K562 (cell line): ENCODE measurements at regions not wholly inside any gene's neighbourhood (a gene's known extent, or its start where the extent isn't known, plus 50 kb on each side); places are given as distances from the start of the nearest gene placed in this dataset.

Experiments
- ATAC-seq: fragments of 200-7000 bp; cut with Tn5 transposase; 3 replicates; pipeline ENCODE4 v1.9.1; 2020; ENCODE audit warnings: moderate library complexity
- BruUV-seq: library from RNA; stranded (reverse); fragments of 400-500 nt; replicated peaks from 2 replicates; lab custom pipeline; 2021; lab: Mats Ljungman, UMichigan
- CTCF ChIA-PET: fragments of 300-600 bp; formaldehyde crosslinking; extraction: SDS; loops from one replicate; lab custom pipeline; 2021; ENCODE audit warnings: low intra/inter-chr PET ratio; lab: Yijun Ruan, JAX
- POLR2A ChIA-PET: fragments of 300-600, 350-650 bp; sonication (Branson Sonifier 250); formaldehyde crosslinking; extraction: SDS; loops from one replicate; lab custom pipeline; 2021; ENCODE audit warnings: antibody characterized with exemption, inconsistent platforms; lab: Yijun Ruan, JAX
- DNase-seq, 4 experiments: peaks; one replicate each; pipeline versions ENCODE4 v3.0.0 to v3.0.0-alpha.2; 2011 to 2018; ENCODE audit warnings: low spot score in 3 of 4, mixed read lengths in 3 of 4; ENCODE audit errors: extremely low read depth in 1 of 4
- FAIRE-seq: peaks from 2 replicates; lab custom pipeline; 2011; peaks lifted over from hg19 to GRCh38; lab: Jason Lieb, UNC
- H2AFZ ChIP-seq: 2 replicates; pipeline ENCODE4 v1.6.0; 2011; ENCODE audit warnings: low read depth, low read length, control low read depth, inconsistent platforms
- H3K27ac ChIP-seq: fragments of 200-600 bp; 3 replicates; pipeline ENCODE4 v1.8.0; 2011; ENCODE audit warnings: low read depth, mild to moderate bottlenecking, control low read depth, inconsistent platforms, low read length, moderate library complexity, mixed read lengths; ENCODE audit errors: extremely low read depth
- H3K27me3 ChIP-seq, 2 experiments: fragments of 300-600 bp in 1 of 2; 2 replicates in 1 of 2; 3 replicates in 1 of 2; pipeline versions ENCODE4 v1.6.0 to v1.8.0; 2011; ENCODE audit warnings: inconsistent platforms in 2 of 2, low read length in 2 of 2, mild to moderate bottlenecking in 1 of 2, mixed read lengths in 1 of 2, moderate library complexity in 1 of 2; ENCODE audit not compliant: control insufficient read depth in 2 of 2, insufficient read depth in 2 of 2
- H3K36me3 ChIP-seq: fragments of 300-600 bp; 3 replicates; pipeline ENCODE4 v1.8.0; 2011; ENCODE audit warnings: mild to moderate bottlenecking, low read length, inconsistent platforms; ENCODE audit not compliant: control insufficient read depth, insufficient read depth
- H3K4me1 ChIP-seq, 2 experiments: fragments of 200-600 bp in 1 of 2; replicated peaks in 1 of 2; 2 replicates in 1 of 2; 3 replicates in 1 of 2; pipeline versions ENCODE4 v1.5.1 to v1.8.0; 2011; ENCODE audit warnings: inconsistent platforms in 2 of 2, low read length in 2 of 2, mild to moderate bottlenecking in 1 of 2, mixed read lengths in 1 of 2, moderate library complexity in 1 of 2; ENCODE audit not compliant: control insufficient read depth in 2 of 2, insufficient read depth in 2 of 2
- H3K4me2 ChIP-seq: 2 replicates; pipeline ENCODE4 v1.6.1; 2011; ENCODE audit warnings: low read length, control low read depth, inconsistent platforms, mixed read lengths; ENCODE audit not compliant: insufficient read depth
- H3K4me3 ChIP-seq: fragments of 200-600 bp; sonication (generic), shearing (Covaris generic); 2 replicates; pipeline ENCODE4 v1.5.1; 2016; ENCODE audit warnings: control low read depth, inconsistent platforms
- H3K79me2 ChIP-seq: fragments of 200-600 bp; 3 replicates; pipeline ENCODE4 v1.8.0; 2011; ENCODE audit warnings: low read length, inconsistent platforms; ENCODE audit not compliant: control insufficient read depth, insufficient read depth
- H3K9ac ChIP-seq, 2 experiments: 2 replicates each; pipeline versions ENCODE4 v1.6.0 to v1.6.1; 2011; ENCODE audit warnings: low read depth in 2 of 2, low read length in 2 of 2, control low read depth in 1 of 2, inconsistent platforms in 1 of 2, mild to moderate bottlenecking in 1 of 2, mixed read lengths in 1 of 2; ENCODE audit not compliant: insufficient read depth in 1 of 2
- H3K9me1 ChIP-seq: one replicate; pipeline ENCODE4 v1.6.0; 2011; ENCODE audit warnings: inconsistent platforms, mild to moderate bottlenecking, low read length, moderate library complexity; ENCODE audit not compliant: control insufficient read depth, insufficient read depth
- H3K9me3 ChIP-seq: replicated peaks from 2 replicates; pipeline ENCODE4 v1.5.1; 2011; ENCODE audit warnings: low read depth, low read length, inconsistent platforms; ENCODE audit not compliant: control insufficient read depth, insufficient read depth
- H4K20me1 ChIP-seq: replicated peaks from 2 replicates; pipeline ENCODE4 v1.6.1; 2011; ENCODE audit warnings: low read length, inconsistent platforms, mixed read lengths; ENCODE audit not compliant: control insufficient read depth, insufficient read depth
- ETS2 ChIP-seq: IDR thresholded peaks from 2 replicates; pipeline ENCODE4 v1.6.1; 2016; ENCODE audit warnings: borderline replicate concordance, missing genetic modification characterization, mild to moderate bottlenecking, moderate library complexity, missing compliant biosample characterization; ENCODE audit not compliant: poor library complexity, severe bottlenecking
- GABPB1 ChIP-seq: sonication (generic); formaldehyde crosslinking; IDR thresholded peaks from 2 replicates; pipeline ENCODE4 v1.8.0; 2022; ENCODE audit warnings: mild to moderate bottlenecking, missing genetic modification reagents
- HCFC1 ChIP-seq: IDR thresholded peaks from 2 replicates; pipeline ENCODE4 v1.6.1; 2012; ENCODE audit warnings: low read depth, low read length, improper control_type of control experiment
- MEIS2 ChIP-seq: fragments of 450-650 bp; IDR thresholded peaks from 2 replicates; pipeline ENCODE4 v1.6.1; 2014; ENCODE audit warnings: mild to moderate bottlenecking; ENCODE audit not compliant: partially characterized antibody
- MYBL2 ChIP-seq, 2 experiments: fragments of 450-650 bp in 1 of 2; sonication (generic) in 1 of 2; formaldehyde crosslinking in 1 of 2; IDR thresholded peaks; 2 replicates each; pipeline versions ENCODE4 v1.6.1 to v1.8.1; 2017 to 2022; ENCODE audit warnings: borderline replicate concordance in 1 of 2, inconsistent platforms in 1 of 2, low read depth in 1 of 2, mild to moderate bottlenecking in 1 of 2, missing genetic modification reagents in 1 of 2, moderate library complexity in 1 of 2
- PKNOX1 ChIP-seq: fragments of 450-650 bp; IDR thresholded peaks from 2 replicates; pipeline ENCODE4 v1.6.1; 2016
- RBM39 ChIP-seq: fragments of 200-400 bp; formaldehyde crosslinking; optimal IDR thresholded peaks from 2 replicates; pipeline ENCODE3; 2018; ENCODE audit warnings: low read depth, low read length
- SIN3A ChIP-seq, 2 experiments: fragments of 150-350 bp in 1 of 2; IDR thresholded peaks; 2 replicates each; pipeline ENCODE4 v1.6.1; 2011 to 2016; ENCODE audit warnings: borderline replicate concordance in 2 of 2, low read depth in 2 of 2, low read length in 2 of 2, mild to moderate bottlenecking in 2 of 2, moderate library complexity in 2 of 2; ENCODE audit not compliant: control insufficient read depth in 1 of 2
- SIN3B ChIP-seq: fragments of 450-650 bp; IDR thresholded peaks from 2 replicates; pipeline ENCODE4 v1.6.1; 2017; ENCODE audit warnings: low read depth, mild to moderate bottlenecking, moderate library complexity
- SMAD4 ChIP-seq: fragments of 250-450 bp; sonication (Bioruptor Pico); conservative IDR thresholded peaks from 2 replicates; pipeline ENCODE4 v1.8.0; 2021; ENCODE audit warnings: inconsistent platforms, mild to moderate bottlenecking, moderate library complexity
- SMARCC2 ChIP-seq: fragments of 450-650 bp; IDR thresholded peaks from 2 replicates; pipeline ENCODE4 v1.6.1; 2017; ENCODE audit warnings: antibody characterized with exemption, moderate library complexity, mild to moderate bottlenecking, low read depth
- TAF15 ChIP-seq: fragments of 200-400 bp; formaldehyde crosslinking; IDR thresholded peaks from 2 replicates; pipeline ENCODE4 v1.6.1; 2017; ENCODE audit warnings: mild to moderate bottlenecking, low read depth, low read length, moderate library complexity
- ZNF444 ChIP-seq: fragments of 250-450 bp; sonication (Bioruptor Pico); IDR thresholded peaks from 2 replicates; pipeline ENCODE4 v1.4.0; 2020; ENCODE audit warnings: mild to moderate bottlenecking, moderate library complexity
- ZNF639 ChIP-seq, 2 experiments: fragments of 200-800 bp in 1 of 2; sonication (Bioruptor generic) in 1 of 2; sonication (generic) in 1 of 2; formaldehyde crosslinking in 1 of 2; IDR thresholded peaks in 1 of 2; conservative IDR thresholded peaks in 1 of 2; 2 replicates each; pipeline versions ENCODE4 v1.5.0 to v1.6.1; 2016 to 2020; ENCODE audit warnings: missing compliant biosample characterization in 1 of 2, missing genetic modification characterization in 1 of 2, missing genetic modification reagents in 1 of 2
- ZNF740 ChIP-seq, 3 experiments: fragments of 200-800 bp in 1 of 3; sonication (Bioruptor generic) in 1 of 3; sonication (generic) in 1 of 3; formaldehyde crosslinking in 1 of 3; IDR thresholded peaks; 2 replicates each; pipeline versions ENCODE4 v1.6.1 to v1.8.0; 2016 to 2022; ENCODE audit warnings: mild to moderate bottlenecking in 2 of 3, missing compliant biosample characterization in 2 of 3, missing genetic modification characterization in 2 of 3, missing genetic modification reagents in 1 of 3
- WGBS: fragments of 100-300 bp; shearing (Covaris generic); methylation state at CpG from one replicate; pipeline ENCODE4 v1.1.6; 2016; ENCODE audit warnings: low coverage, mixed read lengths; ENCODE audit not compliant: insufficient coverage; ENCODE audit errors: missing lambda C conversion rate; 5-methylcytosine and 5-hydroxymethylcytosine counted together
- in situ Hi-C: fragments of 300-500 bp; cut with MboI; formaldehyde crosslinking; loops from 4 replicates; pipeline ENCODE4 v1.15.0; 2018; ENCODE audit warnings: inconsistent platforms, mixed read lengths
- intact Hi-C: fragments of 100-400 bp; cut with micrococcal nuclease; formaldehyde crosslinking; loops from 2 replicates; pipeline ENCODE4 v1.14.2; 2022

- no peak for TF ChIP-seq TAF15
- TF ChIP-seq, all 486 proteins: peak for 0
Measured at GRCh38 chr12:102534899-102535298, 54.5 kb upstream of the IGF1 start (continued).

GRCh38 chr12:102533483-102534215 is 53.3 kb upstream of the IGF1 start:
- Histone ChIP-seq H3K4me3 (no peak overlapping the region), H4K20me1 (no peaks in the 10 kb centered on the region), H2AFZ (no peak overlapping the region), H3K27ac (no peak overlapping the region), H3K9ac (no peak overlapping the region), H3K79me2 (no peaks in the 10 kb centered on the region), H3K9me1 (no peaks in the 10 kb centered on the region), H3K36me3 (no peaks in the 10 kb centered on the region), H3K9me3 (no peaks in the 10 kb centered on the region), H3K4me2 (no peak overlapping the region), H3K4me1 (peaks cover 0 to 4% of the 10 kb centered on the region in 2 experiments; a peak in 1 of 5 replicates), H3K27me3 (peaks cover 0 to 12% of the 10 kb centered on the region in 2 experiments; a peak in 2 of 5 replicates)
- DNase-seq (no peak), ATAC-seq (no peak), FAIRE-seq (no peak)
- intact Hi-C loops = no loop called here
- BruUV-seq = no TSS peak
- CTCF ChIA-PET = no interaction called here
- POLR2A ChIA-PET = interaction anchor here (1.1 kb wide), 1 partner anchor 57 kb away, joined by 3 read pairs; no protein-coding TSS in a partner anchor
- WGBS = 2% methylated on average over 9 of the region's 9 CpGs
- in situ Hi-C loops = no loop called here
- TF ChIP-seq GABPB1 (CRISPR knock-in tag) (no peak), SIN3A (IDR thresholded peaks at IDR 0.05; ENCODE audit: borderline replicate concordance in 2 of 2, control insufficient read depth in 1 of 2, low read depth in 2 of 2, low read length in 2 of 2) (no peak), MEIS2 (peak; percentile 54), SMARCC2 (no peak), SIN3B (no peak), PKNOX1 (peak; percentile 54), RBM39 (no peak), ZNF639 (CRISPR knock-in tag; conservative IDR thresholded peaks at IDR 0.05 in 1 of 2, IDR thresholded peaks at IDR 0.05 in 1 of 2) (no peak), MYBL2 (IDR thresholded peaks at IDR 0.05; ENCODE audit: low read depth) (no peak), MYBL2 (CRISPR knock-in tag; IDR thresholded peaks at IDR 0.05; ENCODE audit: borderline replicate concordance) (no peak), SMAD4 (CRISPR knock-in tag) (no peak), ZNF740 (CRISPR knock-in tag; IDR thresholded peaks at IDR 0.05) (no peak), ZNF740 (tag; IDR thresholded peaks at IDR 0.05) (no peak), ZNF444 (CRISPR knock-in tag) (no peak), ETS2 (tag) (no peak), HCFC1 (no peak)
